NCI-H446 treated with DMSO at 0.1 percent for 48 hours (cell line): ENCODE measurements at regions not wholly inside any gene's neighbourhood (a gene's known extent, or its start where the extent isn't known, plus 50 kb on each side); places are given as distances from the start of the nearest gene placed in this dataset.
"Not testable (repeated sequence)": the region's sequence is repeated elsewhere in the genome, so short reads cannot be mapped to it uniquely, and the experiment has no call there.

Experiments used
- DNase-seq: peaks from one replicate; lab custom pipeline; 2025; lab: John Stamatoyannopoulos, UW

DNA sequence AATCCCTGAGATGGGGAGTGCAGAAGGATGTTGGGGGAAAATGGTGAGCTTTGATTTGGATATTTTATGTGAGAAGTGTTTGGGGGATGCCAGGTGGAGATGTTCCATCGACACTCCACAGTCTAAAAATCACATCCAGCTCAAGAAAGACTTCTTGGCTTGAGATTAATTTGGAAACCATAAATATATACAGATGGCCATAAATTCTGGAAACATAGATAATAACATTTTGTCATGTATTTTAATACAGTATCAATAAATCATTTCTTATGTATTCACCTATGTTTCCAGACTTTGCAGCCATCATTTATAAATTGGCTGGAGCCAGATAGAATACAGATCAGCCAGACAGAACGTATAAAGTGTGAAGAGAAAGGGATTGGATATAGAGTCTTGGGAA, 245.5 kb upstream of the DDHD1 start:
- no peak for DNase-seq

DNA sequence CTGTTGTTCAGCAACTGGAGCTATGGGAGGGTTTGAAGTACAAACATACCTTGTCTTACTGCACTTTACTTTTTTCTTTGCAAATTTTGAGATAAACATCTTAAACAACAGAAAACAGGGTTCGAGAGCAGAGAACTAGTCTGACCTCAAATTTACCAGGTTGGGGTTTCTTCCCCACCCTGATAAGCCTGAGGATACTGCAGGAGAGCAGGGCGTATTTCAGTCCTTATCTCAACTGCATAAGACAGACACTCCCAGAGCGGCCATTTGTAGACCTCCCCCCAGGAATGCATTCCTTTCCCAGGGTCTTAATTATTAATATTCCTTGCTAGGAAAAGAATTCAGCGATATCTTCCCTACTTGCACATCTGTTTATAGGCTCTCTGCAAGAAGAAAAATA, 242.1 kb upstream of the DDHD1 start:
- DNase-seq, result not testable (repeated sequence)

DNA sequence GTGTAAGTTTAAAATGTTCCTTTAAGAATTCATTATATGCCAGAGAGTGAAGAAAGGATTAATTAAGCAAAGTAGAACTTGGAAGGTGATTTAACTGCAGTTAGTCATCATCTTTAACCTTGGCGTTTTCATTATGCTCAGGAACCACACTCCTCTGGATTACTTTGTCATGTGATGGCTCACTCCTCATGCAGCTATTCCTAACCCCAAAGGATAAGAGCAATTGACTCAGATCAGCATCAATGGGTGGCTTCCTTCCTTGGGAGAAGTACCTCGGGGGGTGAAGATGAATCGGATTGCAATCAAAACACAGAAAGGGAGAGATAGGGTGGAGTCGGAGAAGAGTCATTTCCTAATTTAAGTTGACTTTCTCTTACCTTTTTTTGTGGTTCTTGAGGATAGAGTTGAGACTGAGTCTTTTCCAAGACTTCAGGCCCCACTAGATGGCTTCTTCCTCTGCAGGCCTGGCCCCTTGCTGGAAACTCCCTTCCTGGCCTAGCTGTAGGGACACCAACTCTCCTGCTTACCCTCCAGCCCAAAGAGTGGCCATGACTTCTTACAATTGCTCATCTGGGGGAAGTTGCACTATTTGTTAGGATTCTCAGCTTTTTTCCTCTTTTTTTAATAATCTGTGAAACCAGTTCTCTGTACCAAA, 238.6 kb upstream of the DDHD1 start:
- DNase-seq, result no peak

- peak; percentile 9 for DNase-seq
These were observed 238.0 kb upstream of the DDHD1 start for GRCh38 chr14:53391156-53391555.

DNA sequence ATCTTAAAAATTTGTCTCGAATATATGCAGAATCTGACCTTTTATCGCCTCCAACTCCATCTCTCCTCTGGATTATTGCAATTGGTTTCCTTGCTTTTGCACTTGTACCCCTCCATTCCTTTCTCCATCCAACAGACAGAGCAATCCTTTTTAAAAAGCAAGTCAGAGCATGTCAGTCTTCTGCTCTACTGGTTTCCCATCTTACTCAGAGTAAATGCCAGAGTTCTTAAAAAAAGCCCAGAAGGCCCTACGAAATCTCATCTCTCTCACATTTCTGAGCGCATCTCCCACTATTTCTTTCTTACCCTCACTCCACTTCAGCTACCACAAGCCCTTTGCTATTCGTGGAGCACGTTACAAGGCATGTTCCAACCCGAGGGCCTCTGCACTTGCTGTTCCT, 236.9 kb upstream of the DDHD1 start:
- no peak for DNase-seq

- no peak for DNase-seq
These were observed 236.1 kb upstream of the DDHD1 start for GRCh38 chr14:53389202-53389601.

- no peak for DNase-seq
These were observed 233.2 kb upstream of the DDHD1 start for GRCh38 chr14:53386362-53386761.

GRCh38 chr14:53384536-53384935, 231.4 kb upstream of the DDHD1 start:
- no peak for DNase-seq

DNA sequence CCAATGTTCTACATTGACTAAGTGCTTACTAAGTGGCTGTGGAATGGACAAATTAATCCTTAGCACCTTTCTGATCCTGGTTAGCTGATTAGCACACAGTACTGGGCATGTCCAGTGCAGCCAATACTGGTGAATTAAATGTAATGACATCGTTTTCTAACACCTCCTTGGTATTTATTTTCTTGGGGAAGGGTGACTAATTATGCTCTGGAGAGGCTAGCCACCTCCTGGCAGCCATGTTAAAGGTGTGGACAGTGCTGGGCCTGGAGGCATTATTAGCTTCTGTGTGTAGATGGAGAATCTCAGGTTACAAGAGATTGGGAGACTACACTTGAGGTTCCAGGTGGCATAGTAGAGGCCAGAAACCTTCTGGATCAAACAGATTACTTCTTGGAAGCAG, 230.9 kb upstream of the DDHD1 start:
- DNase-seq, result no peak

- no peak for DNase-seq
These were observed 228.8 kb upstream of the DDHD1 start for GRCh38 chr14:53381895-53382294.

DNA sequence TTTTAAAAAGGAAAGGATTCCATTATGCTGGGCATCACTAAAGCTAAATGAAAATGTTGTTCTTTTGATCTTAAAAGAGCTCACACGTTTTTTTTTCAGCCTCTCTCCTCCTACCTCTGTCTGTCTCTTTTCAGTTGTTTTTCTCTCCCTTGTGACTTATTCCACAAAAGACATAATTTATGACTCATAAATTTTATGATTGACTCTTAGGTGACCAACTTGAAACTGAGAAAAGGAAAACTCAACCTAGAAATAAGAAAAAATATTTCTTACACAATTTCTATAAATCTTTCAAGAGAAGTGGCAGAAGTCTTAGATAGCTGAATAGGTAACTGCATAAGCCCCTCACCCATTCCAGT, 227.7 kb upstream of the DDHD1 start:
- no peak for DNase-seq

GRCh38 chr14:53380052-53380866, 227.1 kb upstream of the DDHD1 start:
- no peak for DNase-seq

- DNase-seq, result no peak
These were observed 225.0 kb upstream of the DDHD1 start for GRCh38 chr14:53378142-53378541.

DNA sequence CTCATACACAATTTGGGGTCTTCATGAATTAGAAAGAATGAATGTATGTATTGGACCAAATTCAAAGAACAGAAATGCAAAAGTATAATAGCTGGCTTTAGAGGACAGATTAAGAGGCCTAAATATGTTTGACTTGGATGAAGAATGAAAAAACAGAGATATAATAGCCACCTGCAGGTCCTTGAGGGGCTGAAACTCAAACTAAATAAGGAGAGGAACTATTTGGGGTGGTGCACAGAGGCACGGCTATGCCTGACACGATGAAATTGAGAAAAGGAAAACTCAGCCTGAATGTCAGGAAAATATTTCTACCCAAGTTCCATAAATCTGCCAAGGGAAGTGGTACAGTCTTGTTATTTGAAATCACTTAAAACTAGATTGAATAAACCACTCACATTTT, 222.9 kb upstream of the DDHD1 start:
- no peak for DNase-seq

- DNase-seq, result no peak
These were observed 222.5 kb upstream of the DDHD1 start for GRCh38 chr14:53375599-53375998.

GRCh38 chr14:53368711-53369201, 215.6 kb upstream of the DDHD1 start:
- no peak for DNase-seq

- DNase-seq, result no peak
These were observed 214.9 kb upstream of the DDHD1 start for GRCh38 chr14:53368066-53368465.

- DNase-seq, result no peak
These were observed 214.5 kb upstream of the DDHD1 start for GRCh38 chr14:53367644-53368026.

DNA sequence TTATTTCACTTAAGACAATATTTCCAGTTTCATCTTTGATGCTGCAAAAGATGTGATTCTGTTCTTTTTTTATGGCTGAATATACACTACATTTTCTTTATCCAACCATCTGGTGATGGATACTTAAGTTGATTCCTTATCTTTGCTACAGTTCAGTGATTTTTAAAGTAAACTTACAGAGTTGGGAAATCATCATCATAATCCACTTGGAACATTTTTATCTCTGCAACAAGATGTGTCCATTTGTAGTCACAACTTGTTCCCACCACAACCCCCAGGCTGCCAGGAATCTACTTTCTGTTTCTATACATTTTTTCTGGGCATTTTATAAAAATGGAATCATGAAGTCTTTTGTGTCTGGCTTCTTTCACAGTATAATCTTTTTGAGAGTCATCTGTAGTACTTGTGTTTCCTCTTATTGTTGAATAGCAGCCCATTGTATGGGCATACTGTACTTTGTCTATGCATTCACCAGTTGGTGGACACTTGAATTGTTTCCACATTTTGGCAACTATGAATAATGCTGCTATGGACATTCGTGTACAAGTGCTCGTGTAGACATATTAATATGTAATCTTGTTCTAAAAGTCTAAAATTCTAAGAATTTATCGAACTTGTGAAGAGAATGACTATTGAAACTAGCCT, 212.5 kb upstream of the DDHD1 start:
- no peak for DNase-seq

- DNase-seq, result not testable (repeated sequence)
These were observed 209.8 kb upstream of the DDHD1 start for GRCh38 chr14:53362916-53363315.

DNA sequence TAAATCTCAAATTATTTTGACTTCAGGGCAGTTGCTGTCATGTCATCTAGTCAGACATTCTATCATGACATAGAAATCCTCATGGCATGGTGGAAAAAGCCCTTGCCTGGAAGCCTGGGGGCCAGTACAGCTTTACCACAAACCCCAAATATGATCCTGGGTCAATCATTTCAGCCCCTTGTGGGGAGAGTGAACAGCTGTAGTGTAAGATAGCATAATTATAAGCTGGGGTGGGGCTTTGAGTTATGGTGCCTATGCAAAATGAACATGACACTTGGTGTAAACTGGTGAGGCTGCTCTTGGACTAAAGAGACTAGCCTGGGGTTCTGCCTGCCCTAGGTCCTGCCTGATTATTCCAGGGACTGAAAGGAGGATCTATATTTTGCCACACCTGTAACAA, 207.7 kb upstream of the DDHD1 start:
- DNase-seq, result no peak

DNA sequence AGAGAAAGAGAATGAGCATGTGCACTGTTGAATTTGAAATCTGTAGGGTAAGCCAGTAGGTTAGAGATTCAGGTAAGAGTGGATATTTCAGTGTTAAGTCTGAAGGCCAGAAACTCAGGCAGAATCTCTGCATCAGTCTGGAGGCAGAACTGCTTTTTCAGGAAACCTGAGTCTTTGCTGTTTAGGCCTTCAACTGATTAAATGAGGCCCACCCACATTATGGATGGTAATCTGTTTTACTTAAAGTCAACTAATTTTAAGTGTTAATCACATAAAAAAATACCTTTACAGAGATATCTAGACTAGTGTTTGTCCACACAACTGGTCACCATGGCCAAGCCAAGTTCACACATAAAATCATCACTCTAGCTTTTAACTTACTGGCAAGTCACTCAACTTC, 205.0 kb upstream of the DDHD1 start:
- DNase-seq, result no peak
